Testis (tissue), 2 donors: ENCODE measurements at regions not wholly inside any gene's neighbourhood (a gene's known extent, or its start where the extent isn't known, plus 50 kb on each side); places are given as distances from the start of the nearest gene placed in this dataset.

Experiments
- CTCF ChIP-seq, 3 experiments: fragments of 450-650 bp in 2 of 3; fragments of 200-600 bp in 1 of 3; sonication (generic) in 1 of 3; IDR thresholded peaks; one replicate each; pipeline ENCODE4 v1.5.1; 2016 to 2019; ENCODE audit warnings: antibody characterized with exemption in 3 of 3, mild to moderate bottlenecking in 2 of 3, moderate library complexity in 1 of 3
- POLR2A ChIP-seq: fragments of 450-650 bp; IDR thresholded peaks from one replicate; pipeline ENCODE4 v1.6.1; 2017; ENCODE audit warnings: antibody characterized with exemption, mild to moderate bottlenecking, moderate library complexity

- TF ChIP-seq CTCF (IDR thresholded peaks at IDR 0.05), result no peak
- no peak for TF ChIP-seq POLR2A
Measured at GRCh38 chr2:195199864-195200263, 457.2 kb upstream of the SLC39A10 start.
